HFF-Myc (cell line): ENCODE measurements at regions not wholly inside any gene's neighbourhood (a gene's known extent, or its start where the extent isn't known, plus 50 kb on each side); places are given as distances from the start of the nearest gene placed in this dataset.

Experiments
- DNase-seq: peaks from one replicate; pipeline ENCODE4 v3.0.0-alpha.2; 2011; ENCODE audit warnings: low read depth; ENCODE audit errors: extremely low read depth
- H3K4me3 ChIP-seq: replicated peaks from 2 replicates; pipeline ENCODE4 v1.5.1; 2011; ENCODE audit warnings: low read depth, mild to moderate bottlenecking, control low read depth, low read length
- CTCF ChIP-seq: IDR thresholded peaks from 2 replicates; pipeline ENCODE4 v1.5.1; 2012; ENCODE audit warnings: mild to moderate bottlenecking, low read depth, low read length, control low read depth; ENCODE audit errors: missing control alignments

GRCh38 chr16:62963846-62964245 is 927.6 kb upstream of the CDH8 start:
- TF ChIP-seq CTCF: no peak
- no peak for DNase-seq
- no peak overlapping the region for H3K4me3 ChIP-seq

DNA sequence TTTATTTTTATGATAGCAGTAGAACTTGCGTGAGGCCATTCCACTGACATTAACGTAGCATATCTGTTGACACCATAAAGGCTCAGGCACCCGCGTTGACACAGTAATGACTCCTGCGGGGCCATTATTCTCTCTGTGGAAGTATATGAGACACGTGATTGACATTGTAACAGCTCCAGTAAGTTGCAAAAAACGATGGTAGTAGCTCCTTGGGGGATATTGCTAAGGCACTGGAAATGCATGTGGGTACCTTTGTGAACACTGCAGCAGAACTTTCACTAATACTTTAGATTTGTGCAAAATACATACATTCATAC is 918.8 kb upstream of the CDH8 start:
- H3K4me3 ChIP-seq: no peak overlapping the region
- DNase-seq: no peak
- TF ChIP-seq CTCF: no peak

DNA sequence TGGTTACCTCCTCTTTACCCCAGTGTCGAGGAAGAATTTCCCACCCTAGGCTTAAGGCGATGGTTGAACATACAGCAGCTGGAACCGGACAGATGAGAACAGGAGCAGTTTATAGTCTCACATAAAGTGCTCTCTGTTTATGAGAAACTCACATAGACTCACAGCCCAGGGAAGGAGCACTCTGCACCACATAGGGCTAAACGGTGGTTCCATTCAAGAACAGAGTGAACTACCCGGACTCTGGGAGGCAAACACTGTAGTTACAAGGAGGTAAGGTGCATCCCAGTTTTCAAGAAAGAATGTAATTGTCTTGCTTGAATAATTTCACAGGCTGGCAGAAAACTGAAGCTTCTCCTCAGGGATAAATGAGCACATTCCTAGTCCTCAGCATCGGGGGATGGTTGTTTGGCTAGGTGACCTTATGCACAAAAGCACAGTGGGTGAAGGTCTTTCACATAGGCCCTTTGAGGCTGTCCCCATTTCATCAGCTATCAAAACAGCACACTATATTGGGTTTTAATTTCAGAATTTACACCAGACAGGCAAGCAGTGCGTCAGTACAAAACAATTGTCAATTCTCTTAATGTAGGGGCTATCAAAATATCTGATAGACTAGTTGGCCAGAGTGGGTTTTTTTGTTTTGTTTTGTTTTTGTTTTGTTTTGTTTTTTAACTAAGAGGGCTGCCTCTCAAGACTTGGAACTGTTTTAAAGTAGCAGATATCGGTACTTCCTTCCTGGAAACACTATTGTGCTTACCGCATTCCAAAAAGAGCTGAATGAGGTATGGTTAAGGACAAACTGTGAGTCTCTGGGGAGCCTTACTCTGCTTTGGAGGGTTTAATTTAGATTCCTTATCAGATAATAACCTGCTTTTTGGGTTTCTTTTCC is 918.1 kb upstream of the CDH8 start:
- H3K4me3 ChIP-seq: no peak overlapping the region
- no peak for TF ChIP-seq CTCF
- DNase-seq: no peak

- TF ChIP-seq CTCF: no peak
- H3K4me3 ChIP-seq: no peak overlapping the region
- no peak for DNase-seq
These were observed 914.1 kb upstream of the CDH8 start for GRCh38 chr16:62950351-62950750.

GRCh38 chr16:62940569-62940968 is 904.3 kb upstream of the CDH8 start:
- TF ChIP-seq CTCF: no peak
- no peak for DNase-seq

DNA sequence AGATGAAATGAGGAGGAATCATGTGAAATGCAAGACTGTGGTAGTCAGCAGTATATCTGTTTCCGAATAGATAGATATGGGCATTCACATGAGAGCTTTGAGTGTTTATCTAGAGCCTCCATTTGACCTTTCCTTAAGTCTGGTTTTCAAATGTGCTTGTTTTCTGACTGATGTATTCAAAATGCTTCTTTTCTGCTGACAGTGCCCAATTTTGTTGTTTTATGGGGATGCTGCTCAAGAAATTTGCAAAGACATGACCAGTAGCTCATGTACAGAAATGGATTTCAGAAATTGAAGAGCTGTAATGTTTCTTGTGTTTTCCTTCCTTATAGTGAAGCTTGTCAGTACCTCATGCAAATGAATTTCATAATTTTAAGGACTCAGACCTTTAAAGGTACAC is 903.4 kb upstream of the CDH8 start:
- no peak for DNase-seq
- H3K4me3 ChIP-seq: no peak overlapping the region
- no peak for TF ChIP-seq CTCF

More at GRCh38 chr16:62940569-62940968, 904.3 kb upstream of the CDH8 start:
- H3K4me3 ChIP-seq: no peak overlapping the region

DNA sequence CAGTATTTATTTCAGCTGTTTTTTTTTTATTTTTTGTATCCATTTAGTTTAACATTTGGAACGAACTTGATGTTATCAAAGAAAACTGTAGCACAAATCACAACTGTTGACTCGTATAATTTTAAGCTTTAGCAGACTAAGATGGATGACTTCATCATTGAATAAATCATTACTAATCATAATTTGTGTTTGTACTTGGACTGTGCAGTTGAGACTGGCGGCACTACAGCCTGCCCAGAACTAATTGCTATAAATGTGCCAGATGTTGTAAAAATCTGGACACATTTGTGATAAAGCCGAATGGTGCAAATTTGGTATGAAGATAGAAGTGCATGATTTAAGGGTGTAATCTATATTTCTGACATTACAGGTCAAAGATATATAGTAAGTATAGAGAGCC is 897.7 kb upstream of the CDH8 start:
- no peak for TF ChIP-seq CTCF
- no peak for DNase-seq
- H3K4me3 ChIP-seq: no peak overlapping the region
